Right atrium auricular region (tissue), 2 donors: ENCODE measurements at regions not wholly inside any gene's neighbourhood (a gene's known extent, or its start where the extent isn't known, plus 50 kb on each side); places are given as distances from the start of the nearest gene placed in this dataset.

Experiments
- DNase-seq: peaks from one replicate; pipeline ENCODE4 v3.0.0-alpha.2; 2019; ENCODE audit warnings: low spot score
- H3K27ac ChIP-seq, 2 donors: fragments of 200-600 bp; sonication (generic); 1 replicate in 1 of 2; 2 replicates in 1 of 2; pipeline ENCODE4 v1.5.1; 2016 to 2019
- H3K27me3 ChIP-seq, 2 donors: fragments of 200-600 bp; sonication (generic); one replicate each; pipeline versions ENCODE4 v1.5.1 to v1.6.0; 2017 to 2019
- H3K36me3 ChIP-seq: fragments of 200-600 bp; sonication (generic); one replicate; pipeline ENCODE4 v1.5.1; 2016
- H3K4me1 ChIP-seq, 2 donors: fragments of 200-600 bp; sonication (generic); one replicate each; pipeline versions ENCODE4 v1.5.1 to v1.6.0; 2017 to 2019
- H3K4me3 ChIP-seq, 2 donors: fragments of 200-600 bp; sonication (generic); 1 replicate in 1 of 2; 2 replicates in 1 of 2; pipeline ENCODE4 v1.5.1; 2017 to 2019; ENCODE audit warnings: mild to moderate bottlenecking in 1 of 2, moderate library complexity in 1 of 2
- H3K9me3 ChIP-seq, 2 donors: fragments of 200-600 bp; sonication (generic); one replicate each; pipeline ENCODE4 v1.5.1; 2019
- TF ChIP-seq, protein P1 (sequence below), 2 donors: fragments of 200-600 bp; sonication (generic); IDR thresholded peaks; one replicate each; pipeline ENCODE4 v1.5.1; 2019; ENCODE audit warnings: antibody characterized with exemption in 2 of 2

- no peaks in the 10 kb centered on the region for H3K9me3 ChIP-seq
Observed at GRCh38 chr7:119408596-119408995, 864.4 kb upstream of the KCND2 start.

GRCh38 chr7:119413314-119413805, 859.6 kb upstream of the KCND2 start:
- no peaks in the 10 kb centered on the region for H3K9me3 ChIP-seq

More at GRCh38 chr7:119408596-119408995, 864.4 kb upstream of the KCND2 start:
- no peaks in the 10 kb centered on the region for H3K36me3 ChIP-seq
- DNase-seq = no peak
- TF ChIP-seq, protein P1, sequence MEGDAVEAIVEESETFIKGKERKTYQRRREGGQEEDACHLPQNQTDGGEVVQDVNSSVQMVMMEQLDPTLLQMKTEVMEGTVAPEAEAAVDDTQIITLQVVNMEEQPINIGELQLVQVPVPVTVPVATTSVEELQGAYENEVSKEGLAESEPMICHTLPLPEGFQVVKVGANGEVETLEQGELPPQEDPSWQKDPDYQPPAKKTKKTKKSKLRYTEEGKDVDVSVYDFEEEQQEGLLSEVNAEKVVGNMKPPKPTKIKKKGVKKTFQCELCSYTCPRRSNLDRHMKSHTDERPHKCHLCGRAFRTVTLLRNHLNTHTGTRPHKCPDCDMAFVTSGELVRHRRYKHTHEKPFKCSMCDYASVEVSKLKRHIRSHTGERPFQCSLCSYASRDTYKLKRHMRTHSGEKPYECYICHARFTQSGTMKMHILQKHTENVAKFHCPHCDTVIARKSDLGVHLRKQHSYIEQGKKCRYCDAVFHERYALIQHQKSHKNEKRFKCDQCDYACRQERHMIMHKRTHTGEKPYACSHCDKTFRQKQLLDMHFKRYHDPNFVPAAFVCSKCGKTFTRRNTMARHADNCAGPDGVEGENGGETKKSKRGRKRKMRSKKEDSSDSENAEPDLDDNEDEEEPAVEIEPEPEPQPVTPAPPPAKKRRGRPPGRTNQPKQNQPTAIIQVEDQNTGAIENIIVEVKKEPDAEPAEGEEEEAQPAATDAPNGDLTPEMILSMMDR (IDR thresholded peaks at IDR 0.05) = no peak
- no peaks in the 10 kb centered on the region for H3K27me3 ChIP-seq
- no peak overlapping the region for H3K27ac ChIP-seq
- no peak overlapping the region for H3K4me3 ChIP-seq
- H3K4me1 ChIP-seq = no peaks in the 10 kb centered on the region

GRCh38 chr7:119415682-119416081, 857.3 kb upstream of the KCND2 start:
- TF ChIP-seq, protein P1 (IDR thresholded peaks at IDR 0.05) = no peak
- H3K36me3 ChIP-seq = no peaks in the 10 kb centered on the region
- H3K9me3 ChIP-seq = no peaks in the 10 kb centered on the region
- no peak overlapping the region for H3K27ac ChIP-seq
- H3K4me3 ChIP-seq = no peak overlapping the region
- no peaks in the 10 kb centered on the region for H3K4me1 ChIP-seq
- DNase-seq = no peak
- no peaks in the 10 kb centered on the region for H3K27me3 ChIP-seq

More at GRCh38 chr7:119413314-119413805, 859.6 kb upstream of the KCND2 start:
- DNase-seq = no peak
- TF ChIP-seq, protein P1 (IDR thresholded peaks at IDR 0.05) = no peak
- Histone ChIP-seq H3K36me3 (no peaks in the 10 kb centered on the region), H3K4me1 (no peaks in the 10 kb centered on the region), H3K27me3 (no peaks in the 10 kb centered on the region), H3K4me3 (no peak overlapping the region), H3K27ac (no peak overlapping the region)

GRCh38 chr7:119421657-119422056, 851.3 kb upstream of the KCND2 start:
- no peak overlapping the region for H3K27ac ChIP-seq

GRCh38 chr7:119436882-119437281, 836.1 kb upstream of the KCND2 start:
- no peak overlapping the region for H3K4me3 ChIP-seq
- DNase-seq = no peak
- no peaks in the 10 kb centered on the region for H3K9me3 ChIP-seq
- TF ChIP-seq, protein P1 (IDR thresholded peaks at IDR 0.05) = no peak
- H3K27me3 ChIP-seq = no peaks in the 10 kb centered on the region
- no peaks in the 10 kb centered on the region for H3K36me3 ChIP-seq
- no peak overlapping the region for H3K27ac ChIP-seq
- H3K4me1 ChIP-seq = no peaks in the 10 kb centered on the region

More at GRCh38 chr7:119421657-119422056, 851.3 kb upstream of the KCND2 start:
- DNase-seq = no peak
- Histone ChIP-seq H3K27me3 (no peaks in the 10 kb centered on the region), H3K4me3 (no peak overlapping the region), H3K36me3 (no peaks in the 10 kb centered on the region), H3K9me3 (no peaks in the 10 kb centered on the region), H3K4me1 (no peaks in the 10 kb centered on the region)
- TF ChIP-seq, protein P1 (IDR thresholded peaks at IDR 0.05) = no peak

- H3K27me3 ChIP-seq = no peaks in the 10 kb centered on the region
- no peaks in the 10 kb centered on the region for H3K9me3 ChIP-seq
- DNase-seq = no peak
- H3K27ac ChIP-seq = no peak overlapping the region
- H3K4me3 ChIP-seq = no peak overlapping the region
- H3K4me1 ChIP-seq = no peaks in the 10 kb centered on the region
- H3K36me3 ChIP-seq = no peaks in the 10 kb centered on the region
- TF ChIP-seq, protein P1 (IDR thresholded peaks at IDR 0.05) = no peak
Observed at GRCh38 chr7:119438315-119438714, 834.7 kb upstream of the KCND2 start.
